Heart left ventricle (tissue), 13 donors: ENCODE measurements at regions not wholly inside any gene's neighbourhood (a gene's known extent, or its start where the extent isn't known, plus 50 kb on each side); places are given as distances from the start of the nearest gene placed in this dataset.

ENCODE experiments used
- CTCF ChIP-seq, 12 donors: fragments of 200-600 bp; sonication (generic) in 4 of 12; IDR thresholded peaks; one replicate each; pipeline versions ENCODE4 v1.5.0 to v1.8.0; 2018 to 2022; ENCODE audit warnings: antibody characterized with exemption in 12 of 12, mild to moderate bottlenecking in 5 of 12
- POLR2A ChIP-seq, 2 donors: fragments of 450-650 bp; IDR thresholded peaks; one replicate each; pipeline ENCODE4 v1.6.1; 2017; ENCODE audit warnings: antibody characterized with exemption in 2 of 2, mild to moderate bottlenecking in 2 of 2, moderate library complexity in 2 of 2
- donor health status: ischemic (EF 13 %, LVEDD 7.1; RV severe dilation, severe dysfunction).
- donor health status: DM: no; HTN: yes; CAD: no.
- donor health status: DM: no; HTN: no; CAD: no.
- donor health status: ischemic (EF 25% LVEDD 6.9; RV normal size, moderate dysfunction).
- donor health status: ischemic (EF 25% LVEDD 5.7; RV mildly dilated, moderate dysfunction).
- donor health status: ischemic (EF 35%, LVEDD 5.7; RV mildly dilated, moderate dysfunction).
- donor health status: nonischemic (EF 11% LVEDD 7.7; RV severe dilation, severe dysfunction).
- donor health status: DM: yes; HTN: yes; CAD: no.
- donor health status: PGD.
- donor health status: ischemic (EF 29% LVEDD 5.4; RV normal size, mild dysfunction).
- donor health status: nonischemic (EF 23%, LVEDD 6.1; RV moderate dilation, normal function).

- TF ChIP-seq CTCF (IDR thresholded peaks at IDR 0.05) (no peak), POLR2A (IDR thresholded peaks at IDR 0.05) (no peak)
Measured at GRCh38 chr6:113388996-113389395, 468.1 kb upstream of the MARCKS start.
